ENCODE measurements at regions not wholly inside any gene's neighbourhood (a gene's known extent, or its start where the extent isn't known, plus 50 kb on each side); places are given as distances from the start of the nearest gene placed in this dataset.

GRCh38 chr7:49294611-49295010 is 370.3 kb downstream of the CDC14C start:
- Histone ChIP-seq H3K9me3 (ENCODE audit: low read depth, low read length) (no peaks in the 10 kb centered on the region), H3K4me3 (no peak overlapping the region), H3K27ac (no peak overlapping the region), H3K9ac (ENCODE audit: insufficient read length) (no peak overlapping the region), H3K36me3 (ENCODE audit: insufficient read depth, low read length) (no peaks in the 10 kb centered on the region)
- TF ChIP-seq POLR2AphosphoS5 (IDR thresholded peaks at IDR 0.05; ENCODE audit: borderline replicate concordance, low read depth, low read length): no peak
- no peak for TF ChIP-seq FOXP2 (optimal IDR thresholded peaks at IDR 0.05; ENCODE audit: control extremely low read depth, extremely low read length, insufficient read depth)
- TF ChIP-seq EZH2 (IDR thresholded peaks at IDR 0.05): no peak
- no peak for DNase-seq (ENCODE audit: low read depth, low spot score)

- no peaks in the 10 kb centered on the region for H3K36me3 ChIP-seq (ENCODE audit: insufficient read depth, low read length)
- no peak overlapping the region for H3K27ac ChIP-seq
- H3K9ac ChIP-seq (ENCODE audit: insufficient read length): no peak overlapping the region
- TF ChIP-seq EZH2 (IDR thresholded peaks at IDR 0.05) (no peak), FOXP2 (optimal IDR thresholded peaks at IDR 0.05; ENCODE audit: control extremely low read depth, extremely low read length, insufficient read depth) (no peak), POLR2AphosphoS5 (IDR thresholded peaks at IDR 0.05; ENCODE audit: borderline replicate concordance, low read depth, low read length) (no peak)
- DNase-seq (ENCODE audit: low read depth, low spot score): no peak
- no peak overlapping the region for H3K4me3 ChIP-seq
- no peaks in the 10 kb centered on the region for H3K9me3 ChIP-seq (ENCODE audit: low read depth, low read length)
Measured at GRCh38 chr7:49295146-49295545, 370.8 kb downstream of the CDC14C start.

GRCh38 chr7:49297958-49298357 is 373.6 kb downstream of the CDC14C start:
- no peak overlapping the region for H3K27ac ChIP-seq
- no peak for DNase-seq (ENCODE audit: low read depth, low spot score)
- H3K4me3 ChIP-seq: no peak overlapping the region
- H3K36me3 ChIP-seq (ENCODE audit: insufficient read depth, low read length): no peaks in the 10 kb centered on the region
- H3K9ac ChIP-seq (ENCODE audit: insufficient read length): no peak overlapping the region
- H3K9me3 ChIP-seq (ENCODE audit: low read depth, low read length): no peaks in the 10 kb centered on the region
- TF ChIP-seq EZH2 (IDR thresholded peaks at IDR 0.05) (no peak), FOXP2 (optimal IDR thresholded peaks at IDR 0.05; ENCODE audit: control extremely low read depth, extremely low read length, insufficient read depth) (no peak), POLR2AphosphoS5 (IDR thresholded peaks at IDR 0.05; ENCODE audit: borderline replicate concordance, low read depth, low read length) (no peak)

- Histone ChIP-seq H3K27ac (no peak overlapping the region), H3K9me3 (ENCODE audit: low read depth, low read length) (no peaks in the 10 kb centered on the region), H3K9ac (ENCODE audit: insufficient read length) (no peak overlapping the region), H3K4me3 (no peak overlapping the region), H3K36me3 (ENCODE audit: insufficient read depth, low read length) (no peaks in the 10 kb centered on the region)
- DNase-seq (ENCODE audit: low read depth, low spot score): no peak
- TF ChIP-seq FOXP2 (optimal IDR thresholded peaks at IDR 0.05; ENCODE audit: control extremely low read depth, extremely low read length, insufficient read depth): no peak
- TF ChIP-seq POLR2AphosphoS5 (IDR thresholded peaks at IDR 0.05; ENCODE audit: borderline replicate concordance, low read depth, low read length): no peak
- TF ChIP-seq EZH2 (IDR thresholded peaks at IDR 0.05): no peak
Measured at GRCh38 chr7:49308787-49309186, 384.4 kb downstream of the CDC14C start.

GRCh38 chr7:49320083-49320482 is 395.7 kb downstream of the CDC14C start:
- no peak overlapping the region for H3K4me3 ChIP-seq
- no peaks in the 10 kb centered on the region for H3K36me3 ChIP-seq (ENCODE audit: insufficient read depth, low read length)
- no peak overlapping the region for H3K9ac ChIP-seq (ENCODE audit: insufficient read length)
- H3K9me3 ChIP-seq (ENCODE audit: low read depth, low read length): no peaks in the 10 kb centered on the region
- no peak for DNase-seq (ENCODE audit: low read depth, low spot score)
- TF ChIP-seq EZH2 (IDR thresholded peaks at IDR 0.05) (no peak), POLR2AphosphoS5 (IDR thresholded peaks at IDR 0.05; ENCODE audit: borderline replicate concordance, low read depth, low read length) (no peak), FOXP2 (optimal IDR thresholded peaks at IDR 0.05; ENCODE audit: control extremely low read depth, extremely low read length, insufficient read depth) (no peak)
- no peak overlapping the region for H3K27ac ChIP-seq

GRCh38 chr7:49321843-49322242 is 397.5 kb downstream of the CDC14C start:
- DNase-seq (ENCODE audit: low read depth, low spot score): no peak
- H3K36me3 ChIP-seq (ENCODE audit: insufficient read depth, low read length): no peaks in the 10 kb centered on the region
- no peak overlapping the region for H3K9ac ChIP-seq (ENCODE audit: insufficient read length)
- H3K9me3 ChIP-seq (ENCODE audit: low read depth, low read length): no peaks in the 10 kb centered on the region
- no peak overlapping the region for H3K27ac ChIP-seq
- H3K4me3 ChIP-seq: no peak overlapping the region
- TF ChIP-seq EZH2 (IDR thresholded peaks at IDR 0.05) (no peak), POLR2AphosphoS5 (IDR thresholded peaks at IDR 0.05; ENCODE audit: borderline replicate concordance, low read depth, low read length) (no peak), FOXP2 (optimal IDR thresholded peaks at IDR 0.05; ENCODE audit: control extremely low read depth, extremely low read length, insufficient read depth) (no peak)

- H3K9me3 ChIP-seq (ENCODE audit: low read depth, low read length): no peaks in the 10 kb centered on the region
- H3K27ac ChIP-seq: no peak overlapping the region
- no peaks in the 10 kb centered on the region for H3K36me3 ChIP-seq (ENCODE audit: insufficient read depth, low read length)
- no peak for DNase-seq (ENCODE audit: low read depth, low spot score)
- H3K9ac ChIP-seq (ENCODE audit: insufficient read length): no peak overlapping the region
- H3K4me3 ChIP-seq: no peak overlapping the region
- TF ChIP-seq FOXP2 (optimal IDR thresholded peaks at IDR 0.05; ENCODE audit: control extremely low read depth, extremely low read length, insufficient read depth) (no peak), POLR2AphosphoS5 (IDR thresholded peaks at IDR 0.05; ENCODE audit: borderline replicate concordance, low read depth, low read length) (no peak), EZH2 (IDR thresholded peaks at IDR 0.05) (no peak)
Measured at GRCh38 chr7:49322476-49322875, 398.1 kb downstream of the CDC14C start.

- Histone ChIP-seq H3K27ac (no peak overlapping the region), H3K4me3 (no peak overlapping the region), H3K9me3 (ENCODE audit: low read depth, low read length) (no peaks in the 10 kb centered on the region), H3K36me3 (ENCODE audit: insufficient read depth, low read length) (no peaks in the 10 kb centered on the region), H3K9ac (ENCODE audit: insufficient read length) (no peak overlapping the region)
- TF ChIP-seq POLR2AphosphoS5 (IDR thresholded peaks at IDR 0.05; ENCODE audit: borderline replicate concordance, low read depth, low read length) (no peak), EZH2 (IDR thresholded peaks at IDR 0.05) (no peak), FOXP2 (optimal IDR thresholded peaks at IDR 0.05; ENCODE audit: control extremely low read depth, extremely low read length, insufficient read depth) (no peak)
- no peak for DNase-seq (ENCODE audit: low read depth, low spot score)
Measured at GRCh38 chr7:49324040-49324439, 399.7 kb downstream of the CDC14C start.

GRCh38 chr7:49324707-49325106 is 400.4 kb downstream of the CDC14C start:
- Histone ChIP-seq H3K9me3 (ENCODE audit: low read depth, low read length) (no peaks in the 10 kb centered on the region), H3K9ac (ENCODE audit: insufficient read length) (no peak overlapping the region), H3K36me3 (ENCODE audit: insufficient read depth, low read length) (no peaks in the 10 kb centered on the region), H3K4me3 (no peak overlapping the region), H3K27ac (no peak overlapping the region)
- DNase-seq (ENCODE audit: low read depth, low spot score): no peak
- TF ChIP-seq EZH2 (IDR thresholded peaks at IDR 0.05) (no peak), FOXP2 (optimal IDR thresholded peaks at IDR 0.05; ENCODE audit: control extremely low read depth, extremely low read length, insufficient read depth) (no peak), POLR2AphosphoS5 (IDR thresholded peaks at IDR 0.05; ENCODE audit: borderline replicate concordance, low read depth, low read length) (no peak)
